Stimulated activated naive CD8-positive, alpha-beta T cell treated with anti-CD3 and anti-CD28 coated beads, Interleukin-15, amount 100 ng/mL, for 72 hours (primary cell): ENCODE measurements at regions not wholly inside any gene's neighbourhood (a gene's known extent, or its start where the extent isn't known, plus 50 kb on each side); places are given as distances from the start of the nearest gene placed in this dataset.
A peak's percentile ranks its signal among the peaks of the same experiment; 100 is the strongest.

Experiments
- ATAC-seq: fragments of 150-1000 bp; cut with Tn5 transposase; 2 replicates; pipeline ENCODE4 v1.10.0; 2021; ENCODE audit warnings: mild to moderate bottlenecking, moderate library complexity
- DNase-seq, 2 donors: peaks; one replicate each; pipeline ENCODE4 v3.0.0; 2021 to 2022
- H3K27ac Mint-ChIP-seq, 2 donors: one replicate each; pipeline ENCODE4 v1.8.0; 2022; ENCODE audit warnings: mild to moderate bottlenecking in 2 of 2, mixed read lengths in 2 of 2, moderate library complexity in 2 of 2
- H3K27me3 Mint-ChIP-seq: one replicate; pipeline ENCODE4 v1.8.0; 2022; ENCODE audit warnings: mixed read lengths
- H3K4me1 Mint-ChIP-seq: one replicate; pipeline ENCODE4 v1.8.0; 2022; ENCODE audit warnings: mild to moderate bottlenecking, mixed read lengths
- H3K4me3 Mint-ChIP-seq, 2 donors: one replicate each; pipeline ENCODE4 v1.8.0; 2022; ENCODE audit warnings: mild to moderate bottlenecking in 2 of 2, mixed read lengths in 2 of 2, moderate library complexity in 1 of 2
- H3K9me3 Mint-ChIP-seq, 2 donors: one replicate each; pipeline ENCODE4 v1.8.0; 2022; ENCODE audit warnings: mixed read lengths in 2 of 2

DNA sequence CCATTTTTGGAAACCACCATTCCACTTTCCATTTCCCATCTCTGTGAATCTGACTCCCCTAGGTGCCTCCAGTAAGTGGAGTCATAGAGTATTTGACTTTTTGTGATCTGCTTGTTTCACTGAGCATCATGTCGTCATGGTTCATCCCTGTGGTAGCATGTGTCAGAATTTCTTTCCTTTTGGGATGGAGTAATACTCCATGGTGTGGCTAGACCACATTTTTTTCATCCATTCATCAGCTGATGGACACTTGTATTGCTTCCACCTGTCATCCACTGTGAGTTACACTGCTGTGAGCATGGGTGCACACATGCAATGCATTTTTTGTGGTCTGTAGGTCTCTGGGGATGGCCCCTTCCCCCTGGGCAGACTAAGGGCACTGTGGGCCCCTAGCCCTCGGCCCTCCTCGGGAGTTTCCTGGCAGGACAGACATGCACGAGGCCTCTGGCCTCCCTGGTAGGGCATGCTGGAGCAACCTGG lies 115.9 kb downstream of the GADD45G start:
- Mint-ChIP-seq H3K9me3 (peaks cover 0 to 7% of the 10 kb centered on the region in 2 donors), H3K27ac (no peak overlapping the region), H3K4me3 (no peak overlapping the region), H3K27me3 (no peaks in the 10 kb centered on the region), H3K4me1 (peaks cover 21% of the 10 kb centered on the region)
- DNase-seq = no peak
- ATAC-seq = no peak

GRCh38 chr9:89721176-89721700 lies 116.4 kb downstream of the GADD45G start:
- Mint-ChIP-seq H3K27ac (no peak overlapping the region), H3K4me1 (peaks cover 16% of the 10 kb centered on the region)

GRCh38 chr9:89721971-89722530 lies 117.2 kb downstream of the GADD45G start:
- no peaks in the 10 kb centered on the region for H3K27me3 Mint-ChIP-seq
- peaks cover 16% of the 10 kb centered on the region for H3K4me1 Mint-ChIP-seq
- ATAC-seq = no peak
- H3K4me3 Mint-ChIP-seq = no peak overlapping the region
- no peak for DNase-seq
- H3K9me3 Mint-ChIP-seq = peaks cover 0 to 7% of the 10 kb centered on the region in 2 donors
- no peak overlapping the region for H3K27ac Mint-ChIP-seq

More at GRCh38 chr9:89721176-89721700, 116.4 kb downstream of the GADD45G start:
- DNase-seq (no peak), ATAC-seq (no peak)
- peaks cover 0 to 7% of the 10 kb centered on the region in 2 donors for H3K9me3 Mint-ChIP-seq
- no peaks in the 10 kb centered on the region for H3K27me3 Mint-ChIP-seq
- H3K4me3 Mint-ChIP-seq = no peak overlapping the region

DNA sequence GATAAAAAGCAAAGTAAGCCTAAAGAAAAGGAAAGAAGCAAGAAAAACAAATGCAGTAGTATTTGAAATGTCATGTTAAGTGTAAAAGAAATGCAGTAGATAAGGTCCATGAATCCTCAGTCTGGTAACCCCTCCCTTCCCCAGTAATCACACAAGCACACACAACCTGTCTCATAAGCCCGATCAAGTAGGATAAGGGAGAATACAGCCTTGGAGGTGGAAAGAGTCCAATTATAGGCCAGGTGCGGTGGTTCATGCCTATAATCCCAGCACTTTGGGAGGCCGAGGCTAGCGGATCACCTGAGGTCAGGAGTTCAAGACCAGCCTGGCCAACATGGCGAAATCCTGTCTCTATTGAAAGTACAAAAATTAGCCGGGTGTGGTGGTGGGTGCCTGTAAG lies 117.9 kb downstream of the GADD45G start:
- Mint-ChIP-seq H3K27me3 (no peaks in the 10 kb centered on the region), H3K9me3 (peaks cover 0 to 7% of the 10 kb centered on the region in 2 donors), H3K4me1 (peaks cover 16% of the 10 kb centered on the region), H3K4me3 (no peak overlapping the region), H3K27ac (no peak overlapping the region)
- DNase-seq (no peak), ATAC-seq (no peak)

DNA sequence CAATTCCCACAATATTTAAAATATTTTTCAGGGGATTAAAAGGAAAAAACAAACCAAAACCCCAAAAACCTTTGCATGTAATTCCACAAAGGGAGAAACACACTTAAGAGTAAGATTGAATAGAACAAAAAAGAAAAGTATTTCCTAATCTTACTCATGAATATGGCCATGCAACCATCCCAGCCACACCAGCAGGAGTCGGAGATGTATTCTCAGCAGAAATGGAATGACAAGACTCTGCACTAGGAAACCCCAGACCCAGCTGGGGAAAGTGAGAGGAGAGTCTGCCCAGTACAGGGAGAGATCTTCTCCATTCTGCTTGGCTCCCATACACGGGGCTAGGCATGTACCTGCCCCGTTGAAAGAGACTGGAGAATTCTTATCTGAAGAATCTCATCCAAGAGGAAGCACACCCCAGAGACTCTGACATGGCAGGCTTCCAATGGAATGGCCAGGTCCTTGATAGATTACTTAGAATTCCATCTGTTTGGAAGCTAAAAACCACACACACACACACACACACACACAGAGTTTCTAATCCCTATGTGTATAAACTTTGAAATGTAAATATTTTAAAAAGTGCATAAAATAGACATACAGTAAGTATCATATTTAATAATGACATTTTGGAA lies 118.8 kb downstream of the GADD45G start:
- Mint-ChIP-seq H3K9me3 (peaks cover 0 to 7% of the 10 kb centered on the region in 2 donors), H3K27ac (no peak overlapping the region), H3K4me1 (peaks cover 16% of the 10 kb centered on the region), H3K27me3 (no peaks in the 10 kb centered on the region), H3K4me3 (no peak overlapping the region)
- ATAC-seq (no peak), DNase-seq (no peak)

DNA sequence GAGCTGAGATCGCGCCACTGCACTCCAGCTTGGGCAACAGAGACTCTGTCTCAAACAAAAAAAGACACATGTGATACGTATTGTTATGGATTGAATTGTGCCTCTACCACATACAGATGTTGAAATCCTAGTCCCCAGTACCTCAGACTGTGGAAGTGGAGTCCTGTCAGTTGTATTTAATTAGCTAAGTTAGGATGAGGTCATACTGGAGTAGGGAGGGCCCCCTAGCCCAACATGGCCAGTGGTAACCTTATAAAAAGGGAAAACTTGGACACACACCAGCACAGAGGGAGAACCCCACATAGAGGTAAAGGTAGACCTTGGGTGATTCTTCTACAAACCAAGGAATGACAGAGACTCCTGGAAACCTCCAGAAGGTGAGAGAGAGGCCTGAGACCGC lies 119.8 kb downstream of the GADD45G start:
- no peaks in the 10 kb centered on the region for H3K27me3 Mint-ChIP-seq
- ATAC-seq (no peak), DNase-seq (no peak)
- H3K4me1 Mint-ChIP-seq = peaks cover 10% of the 10 kb centered on the region
- no peaks in the 10 kb centered on the region for H3K9me3 Mint-ChIP-seq
- no peak overlapping the region for H3K27ac Mint-ChIP-seq
- no peak overlapping the region for H3K4me3 Mint-ChIP-seq

DNA sequence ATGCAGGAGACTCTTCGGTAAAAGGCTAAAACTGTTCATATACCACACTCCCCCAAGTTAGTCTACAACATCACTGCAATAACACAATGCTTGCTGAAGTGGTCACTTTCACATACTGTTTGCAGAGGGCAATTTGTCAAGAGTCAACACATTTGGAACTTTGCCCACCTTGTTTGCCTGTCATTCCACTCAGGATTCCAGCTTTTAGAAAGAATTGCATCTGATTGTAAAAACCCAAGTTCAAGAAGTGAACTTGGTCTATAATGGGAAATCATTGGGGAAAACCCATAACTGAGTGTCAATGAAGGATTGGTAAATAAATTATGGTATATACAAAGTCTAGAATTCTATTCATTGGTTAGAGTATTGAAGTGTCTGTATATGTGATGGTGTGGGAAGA lies 120.5 kb downstream of the GADD45G start:
- Mint-ChIP-seq H3K27me3 (no peaks in the 10 kb centered on the region), H3K27ac (no peak overlapping the region), H3K4me3 (no peak overlapping the region), H3K9me3 (no peaks in the 10 kb centered on the region), H3K4me1 (peaks cover 10% of the 10 kb centered on the region)
- no peak for DNase-seq
- no peak for ATAC-seq

DNA sequence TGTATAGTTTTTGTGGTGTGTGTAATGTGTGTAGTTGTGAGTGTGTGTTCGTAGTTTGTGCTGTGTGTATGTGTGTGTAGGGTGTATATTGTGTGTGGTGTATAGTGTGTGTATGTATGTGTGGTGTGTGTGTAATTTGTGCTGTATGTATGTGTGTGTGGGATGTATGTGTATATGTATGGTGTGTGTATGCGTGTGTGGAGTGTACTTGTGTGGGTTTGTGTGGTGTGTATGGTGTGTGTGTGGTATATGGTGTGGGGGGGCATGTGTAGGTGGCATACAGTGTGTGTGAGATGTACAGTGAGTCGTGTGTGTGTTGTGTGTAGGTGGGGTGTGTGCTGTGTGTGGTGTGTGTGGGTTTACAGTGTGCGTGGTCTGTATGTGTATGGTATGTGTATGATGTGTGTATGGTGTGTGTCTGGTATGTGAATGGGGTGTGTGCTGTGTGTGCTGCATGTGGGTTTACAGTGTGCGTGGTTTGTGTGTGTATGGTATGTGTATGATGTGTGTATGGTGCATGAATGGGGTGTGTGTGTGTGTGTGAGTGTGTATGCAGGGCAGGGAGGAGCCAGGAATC lies 125.2 kb downstream of the GADD45G start:
- Mint-ChIP-seq H3K27ac (no peak overlapping the region), H3K4me1 (peaks cover 10% of the 10 kb centered on the region), H3K4me3 (no peak overlapping the region), H3K27me3 (no peaks in the 10 kb centered on the region), H3K9me3 (no peaks in the 10 kb centered on the region)
- DNase-seq = no peak
- ATAC-seq = peak; percentile 67

- Mint-ChIP-seq H3K9me3 (no peaks in the 10 kb centered on the region), H3K27me3 (no peaks in the 10 kb centered on the region), H3K4me3 (no peak overlapping the region), H3K4me1 (peaks cover 10% of the 10 kb centered on the region), H3K27ac (no peak overlapping the region)
- ATAC-seq = no peak
- no peak for DNase-seq
Observed at GRCh38 chr9:89730715-89731114, 125.9 kb downstream of the GADD45G start.

DNA sequence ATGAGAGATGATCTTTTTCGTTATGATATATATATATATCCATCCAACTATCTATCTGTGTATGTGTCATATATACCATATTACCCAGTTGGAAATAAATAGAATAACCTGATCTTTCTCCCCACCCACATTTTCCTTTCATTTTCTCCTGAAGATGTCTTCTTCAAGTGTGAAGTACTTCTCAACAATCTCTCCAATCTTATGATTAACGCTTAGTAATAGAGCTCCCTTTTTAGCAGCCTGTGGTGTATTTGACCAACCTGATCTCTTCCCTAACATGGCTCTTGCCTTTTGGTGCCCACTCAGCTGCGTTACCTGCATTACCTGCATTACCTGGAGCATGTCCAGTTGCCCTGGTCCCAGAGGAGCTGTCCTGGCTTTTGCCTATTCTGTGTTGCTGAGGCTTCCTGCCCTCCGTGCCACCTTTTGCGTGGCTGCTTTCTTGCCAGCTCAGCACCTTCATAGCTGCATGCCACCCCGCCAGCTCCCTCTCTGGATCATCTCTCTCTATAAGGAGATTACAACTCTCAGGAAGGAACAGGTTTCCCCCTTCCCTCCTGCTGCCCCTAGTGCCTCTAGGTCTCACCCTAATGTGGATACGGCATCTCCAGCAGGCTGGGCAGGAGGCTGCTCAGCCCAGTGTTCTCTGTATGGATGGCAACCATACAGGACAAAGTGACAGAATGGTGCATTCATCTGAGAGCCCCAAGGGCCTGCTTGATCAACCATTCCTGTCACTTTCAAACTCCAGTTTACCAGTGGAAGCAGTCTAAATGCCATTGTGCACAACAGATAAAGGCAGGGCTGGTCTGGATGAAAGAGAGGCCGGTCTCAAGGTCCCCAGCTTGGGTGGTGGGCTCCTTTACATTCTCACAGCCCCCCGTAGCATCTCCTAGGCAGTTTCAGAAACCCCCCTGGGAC lies 126.7 kb downstream of the GADD45G start:
- H3K27ac Mint-ChIP-seq = no peak overlapping the region
- DNase-seq = no peak
- no peaks in the 10 kb centered on the region for H3K9me3 Mint-ChIP-seq
- H3K27me3 Mint-ChIP-seq = no peaks in the 10 kb centered on the region
- H3K4me1 Mint-ChIP-seq = peaks cover 7% of the 10 kb centered on the region
- no peak for ATAC-seq
- H3K4me3 Mint-ChIP-seq = no peak overlapping the region

GRCh38 chr9:89732295-89732938 lies 127.6 kb downstream of the GADD45G start:
- no peak for DNase-seq
- Mint-ChIP-seq H3K27me3 (no peaks in the 10 kb centered on the region), H3K4me3 (no peak overlapping the region), H3K9me3 (no peaks in the 10 kb centered on the region), H3K27ac (no peak overlapping the region), H3K4me1 (no peaks in the 10 kb centered on the region)
- ATAC-seq = no peak

- Mint-ChIP-seq H3K27ac (no peak overlapping the region), H3K9me3 (no peaks in the 10 kb centered on the region), H3K4me3 (no peak overlapping the region), H3K27me3 (no peaks in the 10 kb centered on the region), H3K4me1 (no peaks in the 10 kb centered on the region)
- ATAC-seq (no peak), DNase-seq (no peak)
Observed at GRCh38 chr9:89732939-89733324, 128.1 kb downstream of the GADD45G start.

GRCh38 chr9:89734600-89735041 lies 129.8 kb downstream of the GADD45G start:
- no peaks in the 10 kb centered on the region for H3K27me3 Mint-ChIP-seq
- no peak overlapping the region for H3K27ac Mint-ChIP-seq
- H3K4me1 Mint-ChIP-seq = peaks cover 12% of the 10 kb centered on the region
- no peak for DNase-seq
- no peak for ATAC-seq
- no peaks in the 10 kb centered on the region for H3K9me3 Mint-ChIP-seq
- H3K4me3 Mint-ChIP-seq = no peak overlapping the region

- ATAC-seq (no peak), DNase-seq (no peak)
- peaks cover 49% of the 10 kb centered on the region for H3K4me1 Mint-ChIP-seq
- no peak overlapping the region for H3K27ac Mint-ChIP-seq
- no peaks in the 10 kb centered on the region for H3K9me3 Mint-ChIP-seq
- H3K27me3 Mint-ChIP-seq = no peaks in the 10 kb centered on the region
- no peak overlapping the region for H3K4me3 Mint-ChIP-seq
Observed at GRCh38 chr9:89738137-89738932, 133.5 kb downstream of the GADD45G start.
